GM18907 (cell line): ENCODE measurements at regions not wholly inside any gene's neighbourhood (a gene's known extent, or its start where the extent isn't known, plus 50 kb on each side); places are given as distances from the start of the nearest gene placed in this dataset.

Experiments
- ATAC-seq: cut with Tn5 transposase; IDR thresholded peaks from one replicate; pipeline ENCODE4 v1.9.1; 2021; ENCODE audit warnings: mild to moderate bottlenecking, moderate library complexity; ENCODE audit not compliant: unreplicated experiment

DNA sequence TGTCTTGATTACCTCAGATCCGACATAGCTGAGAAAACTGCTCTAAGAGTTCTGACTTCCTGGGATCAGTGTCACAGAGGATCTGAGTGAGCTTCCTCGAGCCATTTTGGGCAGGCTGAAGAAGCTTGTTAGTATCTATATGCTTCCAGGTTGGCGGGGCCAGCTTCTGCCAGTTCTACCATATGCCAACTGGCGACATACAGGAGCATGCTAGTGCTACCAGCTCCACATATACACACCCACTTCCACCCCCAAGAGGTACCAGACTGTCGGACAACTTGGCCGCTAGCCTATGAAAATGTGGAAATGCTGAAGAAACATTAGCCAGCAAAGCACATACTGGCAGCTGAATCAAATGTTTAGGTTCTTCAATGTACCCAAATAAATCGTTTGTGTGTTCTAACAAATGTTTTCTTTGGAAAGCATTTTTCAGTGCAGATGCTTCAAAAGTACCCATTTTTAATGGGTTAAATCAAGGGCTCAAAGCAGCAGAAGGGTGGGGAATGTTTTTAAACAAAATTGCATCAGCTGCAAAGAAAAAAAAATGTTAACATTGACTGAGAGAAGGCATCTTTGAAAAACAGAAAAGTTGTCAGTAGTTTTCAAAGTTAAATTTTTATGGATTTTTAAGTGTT is 163.7 kb downstream of the KLF12 start:
- ATAC-seq = no peak

DNA sequence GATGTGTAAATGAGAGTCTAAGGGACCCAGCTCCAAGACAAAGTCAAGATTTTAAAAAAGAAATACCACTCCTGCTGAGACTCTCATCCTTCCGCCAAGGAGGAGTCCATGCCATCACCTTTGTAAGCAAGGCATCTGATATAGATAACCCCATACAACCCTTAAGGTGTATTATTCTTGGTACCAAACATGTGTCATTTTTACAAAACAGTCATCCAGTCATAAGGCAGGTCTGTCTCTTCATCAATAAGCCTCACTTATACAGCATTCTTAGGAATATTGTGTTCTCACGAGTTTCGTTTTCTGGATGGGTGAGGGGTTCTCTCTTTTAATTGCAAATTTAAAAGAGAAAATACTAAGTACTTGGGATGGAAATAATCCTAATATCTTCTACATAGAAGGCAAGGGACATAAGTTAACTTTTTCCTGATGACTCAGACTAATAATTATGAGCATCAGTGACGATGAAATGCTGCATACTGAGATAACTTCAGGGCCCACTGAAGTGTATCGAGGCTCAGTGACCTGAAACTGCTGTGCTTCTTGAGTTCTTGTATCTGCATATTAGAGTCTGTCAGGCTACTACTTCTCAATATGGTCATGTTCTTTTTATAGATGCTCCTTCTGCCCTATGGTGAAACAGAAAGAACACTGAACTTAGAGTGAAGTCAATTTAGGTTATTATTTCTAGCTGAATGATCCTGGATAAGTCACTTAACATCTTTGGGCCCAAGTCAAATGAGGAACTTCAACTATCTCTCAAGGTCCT is 166.6 kb downstream of the KLF12 start:
- peak; percentile 100 for ATAC-seq

DNA sequence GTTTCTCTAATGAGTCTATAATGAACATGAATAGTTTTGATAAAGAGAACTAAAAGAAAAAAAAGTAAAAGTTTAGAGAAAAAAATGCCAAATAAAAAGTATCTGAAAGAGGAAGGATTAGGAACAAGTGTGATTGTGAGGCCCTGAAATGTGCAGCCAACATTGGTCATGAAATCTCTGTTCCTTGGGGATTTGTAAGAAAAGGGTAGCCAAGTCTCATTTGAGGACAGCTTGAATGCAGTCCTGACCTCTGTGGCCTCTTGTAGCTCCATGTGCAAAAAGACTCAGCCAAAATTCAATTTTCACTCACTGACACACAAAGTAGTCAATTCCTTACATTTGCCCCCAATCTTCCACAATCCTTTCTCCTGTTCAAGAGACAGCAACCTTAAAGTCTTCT is 167.9 kb downstream of the KLF12 start:
- ATAC-seq = no peak

DNA sequence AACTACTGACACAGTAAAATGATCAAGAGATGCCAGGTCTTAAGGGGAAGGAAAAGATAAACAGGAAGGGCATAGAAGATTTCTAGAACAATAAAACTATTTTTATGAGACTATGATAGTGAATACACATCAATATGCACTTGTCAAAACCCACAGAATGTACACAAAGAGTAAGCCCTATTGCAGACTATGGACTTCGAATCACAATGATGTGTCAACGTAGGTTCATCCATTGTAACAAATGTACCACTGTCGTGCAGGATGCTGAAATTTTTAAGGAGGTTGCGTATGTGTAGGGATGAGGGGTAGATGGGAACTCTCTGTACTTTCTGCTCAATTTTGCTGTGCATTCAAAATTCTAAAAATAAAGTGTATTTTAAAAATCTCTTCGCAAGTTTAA is 171.9 kb downstream of the KLF12 start:
- no peak for ATAC-seq

DNA sequence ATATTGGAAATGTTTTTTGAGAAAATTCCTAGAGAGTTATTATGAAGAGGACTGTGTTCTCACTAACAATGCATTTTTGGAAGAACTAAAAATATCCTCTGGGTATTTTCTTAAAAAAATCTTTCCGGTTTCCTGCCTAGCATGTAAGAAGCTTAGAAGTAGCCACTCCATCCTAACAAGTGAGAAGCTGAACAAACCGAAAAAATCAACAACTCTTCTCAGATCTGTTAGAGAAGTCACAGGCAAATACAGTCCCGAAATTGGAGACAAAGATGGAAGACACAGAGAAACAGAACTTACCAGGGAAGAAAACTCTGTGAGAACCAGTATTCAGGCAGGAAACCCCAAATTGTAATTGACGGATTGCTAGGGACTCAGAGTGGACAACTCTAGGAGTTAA is 173.0 kb downstream of the KLF12 start:
- peak; percentile 42 for ATAC-seq

DNA sequence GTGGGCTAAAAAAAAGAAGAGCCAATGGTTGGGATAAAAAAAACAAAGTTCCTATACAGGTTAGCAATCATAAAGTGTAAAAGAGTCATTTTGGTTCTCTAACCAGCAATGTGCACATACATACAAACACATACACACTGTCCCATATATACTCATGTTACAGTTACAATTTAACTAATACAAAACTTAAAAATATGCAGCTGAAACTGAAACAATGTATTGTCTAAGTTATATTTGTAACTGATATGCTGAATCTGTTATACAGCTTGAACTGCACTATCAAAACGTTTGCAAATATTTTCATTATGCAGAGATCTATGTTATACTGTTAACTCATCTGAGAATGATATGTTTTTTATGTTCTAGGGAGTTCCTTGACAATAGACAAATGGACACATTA is 173.7 kb downstream of the KLF12 start:
- ATAC-seq = peak; percentile 65

DNA sequence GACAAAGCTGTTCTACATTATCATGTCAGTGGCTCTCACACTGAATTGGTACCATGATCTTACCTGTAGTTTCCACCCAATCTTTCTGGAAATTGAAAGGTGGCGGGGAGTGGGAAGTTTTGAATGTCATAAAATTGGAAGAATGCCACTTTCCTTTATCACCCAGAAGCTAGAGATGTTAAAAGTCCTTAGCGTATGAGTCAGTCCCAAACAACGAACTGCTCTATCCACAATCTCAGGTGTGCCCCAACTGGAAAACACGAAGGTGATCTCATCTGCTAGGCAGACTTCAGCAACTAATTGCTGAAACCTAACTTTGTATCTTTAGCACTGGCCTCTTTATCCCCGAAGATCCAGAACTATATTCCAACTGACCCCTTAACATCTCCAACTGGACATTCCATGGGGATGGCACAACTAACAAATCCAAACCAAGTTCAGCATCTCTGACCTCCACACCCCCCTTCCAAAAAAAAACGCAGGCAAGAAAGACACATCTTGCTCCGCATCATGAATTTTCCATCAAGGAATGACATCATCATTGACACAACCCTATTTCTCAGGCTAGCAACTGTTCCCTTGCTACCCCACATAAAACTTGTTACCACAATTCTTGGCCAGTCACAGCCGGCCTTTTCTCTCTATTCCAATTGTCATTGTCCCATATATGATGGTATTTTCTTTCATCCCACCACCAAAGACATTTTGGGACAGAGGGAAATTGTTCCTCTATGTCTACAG is 175.4 kb downstream of the KLF12 start:
- no peak for ATAC-seq

DNA sequence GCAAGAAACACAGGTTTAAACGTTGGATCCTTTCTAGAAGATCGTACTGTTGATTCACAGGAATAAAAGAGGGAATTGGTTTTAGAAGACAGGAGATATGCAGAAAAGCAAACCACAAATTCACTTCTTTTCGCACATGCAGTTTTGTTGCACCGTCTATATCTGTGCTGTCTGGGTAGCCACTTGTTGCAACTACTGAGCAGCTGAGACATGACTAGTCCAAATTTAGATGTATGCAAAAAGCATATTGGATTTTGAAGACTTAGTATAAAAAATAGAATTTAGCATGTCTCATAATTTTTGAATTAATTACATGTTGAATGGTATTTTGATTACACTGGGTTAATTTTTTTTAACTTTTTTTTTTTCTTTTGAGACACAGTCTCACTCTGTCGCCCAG is 176.3 kb downstream of the KLF12 start:
- ATAC-seq = no peak

DNA sequence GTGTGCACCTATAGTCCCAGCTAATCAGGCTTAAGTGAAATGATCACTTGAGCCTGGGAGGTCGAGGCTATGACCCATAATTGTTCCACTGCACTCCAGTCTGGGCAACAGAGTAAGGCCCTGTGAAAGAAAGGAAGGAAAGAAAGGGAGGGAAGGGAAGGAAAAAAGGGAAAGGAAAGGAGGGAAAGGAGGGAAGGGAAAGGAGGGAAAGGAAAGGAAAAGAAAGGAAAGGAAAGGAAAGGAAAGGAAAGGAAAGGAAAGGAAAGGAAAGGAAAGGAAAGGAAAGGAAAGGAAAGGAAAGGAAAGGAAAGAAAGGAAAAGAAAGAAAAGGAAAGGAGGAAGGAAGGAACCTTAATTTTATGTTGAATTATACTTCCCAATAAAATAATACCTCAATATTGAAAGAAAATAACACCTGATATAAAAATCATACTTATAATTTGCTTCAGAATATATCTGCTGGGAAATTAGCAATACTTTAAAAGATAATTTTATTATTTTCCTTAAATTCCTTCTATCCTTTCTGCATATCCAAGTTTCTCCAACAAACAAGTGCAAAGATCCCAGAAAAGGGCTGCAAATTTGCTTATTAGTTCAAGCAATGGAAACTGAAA is 177.3 kb downstream of the KLF12 start:
- no peak for ATAC-seq

DNA sequence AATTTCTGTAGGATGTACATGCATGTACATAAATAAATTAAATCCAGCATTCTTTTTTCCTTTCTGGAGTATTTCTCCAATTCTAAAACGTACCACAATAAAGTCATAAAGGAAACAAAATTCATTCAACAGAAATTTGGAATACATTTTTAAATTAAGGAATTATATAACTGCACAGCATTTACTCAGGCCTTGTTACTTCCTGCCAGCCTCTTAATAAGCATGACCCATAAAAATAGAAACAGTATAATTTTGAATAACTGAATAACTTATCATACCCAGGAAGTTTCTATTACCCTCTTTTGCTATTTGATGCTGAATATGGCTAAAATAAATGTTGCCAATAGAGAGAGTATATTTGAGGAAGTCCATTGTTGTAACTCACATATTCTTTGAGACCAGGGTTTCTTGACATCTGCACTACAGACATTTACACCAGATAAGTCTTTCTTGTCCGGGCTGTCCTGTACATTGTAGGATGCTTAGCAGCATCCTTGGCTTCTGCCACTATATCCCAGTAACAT is 178.2 kb downstream of the KLF12 start:
- ATAC-seq = no peak

DNA sequence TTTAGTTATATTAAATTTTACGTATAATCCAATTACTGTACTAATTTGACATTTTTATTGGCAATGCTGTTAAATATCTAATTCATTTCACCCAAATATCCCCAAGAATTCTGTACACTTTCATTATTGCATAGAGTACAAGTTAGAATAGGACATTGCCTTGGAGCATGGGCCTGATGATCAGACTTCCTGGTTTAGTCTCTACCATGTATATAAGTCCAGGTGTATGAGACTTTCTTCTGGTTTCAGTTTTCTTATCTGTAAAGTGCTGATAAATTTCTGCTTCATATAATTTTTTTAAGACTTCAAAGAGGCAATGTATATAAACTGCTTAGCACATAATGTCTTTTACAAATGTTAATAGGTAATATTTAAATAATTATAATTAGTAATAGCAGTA is 179.4 kb downstream of the KLF12 start:
- peak; percentile 71 for ATAC-seq

DNA sequence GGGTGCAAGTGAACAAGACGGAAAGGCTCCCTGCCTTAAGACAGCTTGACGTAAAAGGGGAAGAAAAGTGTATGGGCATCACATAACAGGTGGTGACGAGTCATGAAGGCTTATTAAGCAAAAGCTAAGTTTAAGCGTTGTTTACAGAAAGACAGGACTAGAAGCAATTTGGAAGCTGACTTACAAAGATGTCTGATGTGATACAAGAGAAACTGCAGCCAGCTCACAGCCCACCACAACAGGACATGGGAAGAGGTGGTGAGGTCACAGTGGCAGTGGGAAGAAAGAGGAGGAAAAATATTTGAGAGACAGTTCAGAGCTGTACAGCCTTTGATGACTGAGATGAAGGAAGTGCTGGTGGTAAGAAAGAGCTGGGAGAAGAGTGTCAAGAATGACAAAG is 181.6 kb downstream of the KLF12 start:
- no peak for ATAC-seq

DNA sequence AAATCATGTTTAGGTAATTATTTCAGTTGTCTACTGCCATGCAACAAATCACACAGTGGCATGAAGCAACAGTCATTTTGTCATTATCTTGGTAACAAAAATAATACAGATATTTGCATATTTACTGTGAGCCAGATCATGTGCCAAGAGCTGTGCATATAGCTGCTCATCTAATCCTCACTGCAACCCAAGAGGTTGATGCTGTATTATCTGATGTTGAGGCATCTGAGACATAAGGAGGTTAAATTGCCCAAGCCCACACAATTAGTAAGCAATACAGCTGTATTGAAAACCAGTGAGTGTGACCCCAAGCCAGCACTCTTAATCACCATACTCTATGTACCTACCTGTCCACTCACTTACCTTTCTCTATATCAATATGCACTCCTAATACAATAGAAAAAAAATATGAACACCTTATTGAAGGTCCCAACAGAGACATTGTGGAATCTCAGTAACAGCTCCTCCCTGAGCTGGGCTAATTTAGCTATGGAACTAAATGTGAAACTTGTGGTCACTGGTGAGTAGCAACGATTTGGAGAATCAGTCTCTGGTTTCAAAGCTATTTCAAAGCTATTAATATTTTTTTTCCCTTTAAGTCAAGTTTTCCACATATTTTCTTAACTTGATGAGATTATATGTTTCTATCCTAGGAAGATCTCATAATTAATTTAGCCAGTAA is 185.2 kb downstream of the KLF12 start:
- ATAC-seq = peak; percentile 49

DNA sequence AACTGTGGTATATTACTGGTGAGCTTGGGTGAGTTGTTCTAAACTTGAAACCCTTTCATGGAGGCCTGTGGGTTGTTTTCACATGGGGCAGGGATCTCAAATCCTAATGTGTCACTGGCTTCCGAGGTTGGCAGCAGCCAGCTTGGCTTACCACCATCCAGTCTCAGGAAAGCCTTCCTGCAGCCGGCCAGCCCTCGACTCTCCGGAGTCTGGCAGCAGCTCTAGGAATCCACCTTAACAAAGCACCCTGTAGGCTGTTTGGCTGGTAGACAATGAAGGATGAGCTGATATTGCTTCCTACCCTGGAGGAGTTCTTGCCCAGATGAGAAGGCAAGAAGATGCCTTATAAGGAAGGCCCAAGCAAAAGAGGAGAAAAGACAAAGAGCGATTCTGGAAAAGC is 188.3 kb downstream of the KLF12 start:
- no peak for ATAC-seq

DNA sequence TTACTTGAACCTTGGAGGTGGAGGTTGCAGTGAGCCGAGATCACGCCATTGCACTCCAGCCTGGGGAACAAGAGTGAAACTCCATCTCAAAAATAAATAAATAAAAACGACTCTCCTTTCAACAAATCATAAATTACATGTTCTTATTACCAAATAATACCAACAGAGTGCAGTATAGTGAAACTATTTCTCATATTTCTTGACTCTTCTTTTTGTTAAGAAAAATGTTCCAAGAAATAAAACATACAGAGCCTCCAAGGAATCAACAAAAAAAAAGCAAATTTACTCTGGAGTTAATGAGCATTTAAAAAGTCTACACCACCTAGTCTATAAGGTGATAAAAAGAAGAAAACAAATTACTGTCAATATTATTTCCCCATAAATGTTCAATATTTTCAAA is 188.8 kb downstream of the KLF12 start:
- ATAC-seq = no peak

DNA sequence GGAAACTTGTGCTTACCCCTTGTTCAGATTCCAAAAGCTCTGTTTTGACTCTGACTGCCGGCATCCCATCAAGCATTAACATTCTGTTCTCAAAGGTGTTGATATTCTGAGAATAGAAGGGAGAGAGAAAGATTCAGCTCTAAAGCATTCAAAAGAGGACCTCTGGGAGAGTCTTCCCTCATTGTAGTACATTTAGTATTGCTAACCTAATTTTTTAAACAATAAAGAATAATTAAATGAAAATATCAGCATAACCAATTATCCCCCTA is 190.3 kb downstream of the KLF12 start:
- ATAC-seq = no peak

DNA sequence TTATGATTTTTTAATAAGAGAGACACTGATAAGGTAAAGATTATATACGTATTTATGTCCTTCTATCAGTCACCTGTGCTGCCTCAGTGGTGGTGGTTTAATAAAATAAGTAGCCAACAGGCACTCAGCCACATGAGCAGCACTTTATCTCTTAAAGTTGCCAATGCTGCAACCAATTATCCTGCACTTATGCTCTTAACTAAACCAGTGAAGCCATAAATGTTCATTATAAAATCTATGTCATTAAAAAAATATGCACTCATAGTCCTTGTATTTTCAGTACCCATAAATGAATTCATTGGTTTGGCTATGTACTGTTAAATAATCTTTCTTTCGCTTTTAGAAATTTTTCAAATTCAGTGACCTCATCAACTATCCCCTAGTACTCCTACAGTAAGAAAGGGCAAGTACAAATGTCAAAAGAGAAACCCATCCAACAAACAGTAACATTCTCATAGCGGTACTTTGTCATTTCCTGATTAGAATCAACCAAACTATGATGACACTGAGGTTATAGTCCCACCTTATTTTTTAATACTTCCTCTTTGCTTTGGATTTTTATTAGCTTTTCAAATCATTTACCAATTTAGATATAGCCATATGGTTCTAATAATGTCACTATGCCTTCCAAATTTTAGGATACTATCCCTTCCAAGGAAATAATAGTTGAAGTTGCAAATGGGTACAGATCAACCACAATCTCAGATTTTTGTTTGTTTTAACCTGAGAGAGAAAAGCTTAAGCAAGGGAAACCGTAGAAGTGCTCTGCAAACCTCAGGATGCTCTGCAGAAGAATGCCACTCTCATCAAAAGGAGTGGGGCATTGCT is 190.9 kb downstream of the KLF12 start:
- no peak for ATAC-seq

DNA sequence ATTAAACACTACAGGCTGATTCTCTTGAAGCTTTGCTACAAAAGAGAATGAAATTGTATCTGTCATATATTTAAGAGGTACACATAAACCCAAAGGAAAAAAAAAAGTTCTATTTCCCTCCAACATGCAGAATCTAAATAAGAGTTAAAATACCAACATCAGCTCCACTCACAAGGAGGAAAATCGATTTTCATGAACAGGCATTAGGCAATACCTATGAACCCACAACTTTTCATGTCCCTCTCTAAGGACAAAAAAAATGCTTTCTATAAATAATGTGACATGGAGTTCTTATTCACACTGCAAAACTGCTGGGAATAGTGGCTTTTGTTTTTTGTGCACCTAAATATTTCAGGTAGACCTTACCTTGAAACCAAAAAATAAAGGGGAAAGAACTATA is 192.5 kb downstream of the KLF12 start:
- ATAC-seq = no peak

DNA sequence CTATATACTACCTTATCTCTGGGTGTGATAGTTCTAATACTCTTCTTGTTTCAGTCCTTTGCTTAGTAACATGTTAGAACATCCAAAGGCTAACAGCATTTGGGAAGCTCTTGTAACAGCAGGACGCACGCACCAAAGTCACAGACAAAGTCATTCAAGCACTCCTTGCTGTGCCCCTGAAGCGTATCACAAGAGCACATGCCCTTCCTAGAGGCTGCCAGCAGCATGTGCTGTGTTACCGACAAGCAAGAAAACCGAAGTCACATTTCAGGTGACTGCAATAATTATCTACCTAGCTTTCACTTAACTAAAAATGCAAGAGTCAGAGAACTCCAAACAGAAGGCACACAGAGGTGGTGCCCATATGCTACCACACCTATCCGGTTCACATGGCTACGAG is 194.1 kb downstream of the KLF12 start:
- no peak for ATAC-seq

DNA sequence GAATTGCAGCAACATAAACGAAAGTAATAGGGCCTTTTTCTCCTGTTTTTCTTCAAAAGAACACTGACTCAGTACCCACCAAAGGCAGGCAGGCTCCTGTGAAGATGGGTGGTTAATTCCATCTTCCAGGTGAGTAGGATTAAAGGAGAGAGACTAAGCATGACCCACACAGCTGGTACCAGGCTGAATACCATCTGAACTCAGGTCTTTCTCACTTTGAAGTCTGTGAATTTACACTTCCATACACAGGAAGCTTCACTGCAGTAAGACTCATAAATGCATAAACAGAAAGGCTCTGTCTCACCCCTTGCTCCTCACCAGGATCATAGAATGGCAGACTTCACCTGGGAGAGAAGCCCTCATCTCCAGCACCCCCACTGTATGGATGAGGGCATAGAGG is 194.6 kb downstream of the KLF12 start:
- ATAC-seq = no peak
